Fibroblast of the aortic adventitia (primary cell): ENCODE measurements at regions not wholly inside any gene's neighbourhood (a gene's known extent, or its start where the extent isn't known, plus 50 kb on each side); places are given as distances from the start of the nearest gene placed in this dataset.

Experiments
- DNase-seq: peaks from one replicate; pipeline ENCODE4 v3.0.0-alpha.2; 2010; ENCODE audit warnings: low read depth
- H3K4me3 ChIP-seq: 2 replicates; pipeline ENCODE4 v1.5.1; 2011; ENCODE audit warnings: low read depth, mild to moderate bottlenecking, control low read depth, low read length, moderate library complexity
- TF ChIP-seq, protein P1 (sequence below): IDR thresholded peaks from 2 replicates; pipeline ENCODE4 v1.5.1; 2011; ENCODE audit warnings: mild to moderate bottlenecking, low read length, control low read depth, inconsistent platforms; ENCODE audit not compliant: insufficient read depth

DNA sequence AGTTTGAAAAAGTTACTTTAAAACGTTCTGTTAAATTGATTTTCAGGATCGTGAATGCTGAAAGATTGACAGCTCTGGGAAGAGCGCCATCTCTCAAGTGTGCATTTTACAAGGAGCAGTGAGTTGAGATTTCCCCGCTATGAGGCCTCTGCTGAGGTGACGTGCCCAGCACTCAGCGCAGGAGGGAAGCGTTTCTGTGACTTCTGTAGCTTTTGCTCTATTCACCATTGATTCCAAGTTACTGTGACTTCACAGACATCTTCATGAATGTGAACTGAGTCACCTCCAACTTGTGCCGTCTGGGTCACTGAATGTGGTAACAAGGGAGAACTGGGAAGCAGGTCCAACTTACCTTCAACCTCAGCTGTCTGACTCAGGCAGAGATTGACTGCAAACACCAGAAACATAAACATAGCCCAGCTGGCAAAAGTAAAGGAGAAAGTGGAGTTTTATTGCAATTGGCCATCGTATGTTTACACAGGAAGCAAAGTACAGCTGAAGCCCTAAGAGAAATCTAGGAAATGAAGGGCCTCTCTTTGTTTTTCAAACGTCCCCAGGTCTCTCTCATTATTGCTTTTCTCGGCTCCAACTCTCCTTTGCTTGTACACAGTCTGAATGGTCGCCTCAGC lies 428.8 kb upstream of the CLINT1 start:
- TF ChIP-seq, protein P1, sequence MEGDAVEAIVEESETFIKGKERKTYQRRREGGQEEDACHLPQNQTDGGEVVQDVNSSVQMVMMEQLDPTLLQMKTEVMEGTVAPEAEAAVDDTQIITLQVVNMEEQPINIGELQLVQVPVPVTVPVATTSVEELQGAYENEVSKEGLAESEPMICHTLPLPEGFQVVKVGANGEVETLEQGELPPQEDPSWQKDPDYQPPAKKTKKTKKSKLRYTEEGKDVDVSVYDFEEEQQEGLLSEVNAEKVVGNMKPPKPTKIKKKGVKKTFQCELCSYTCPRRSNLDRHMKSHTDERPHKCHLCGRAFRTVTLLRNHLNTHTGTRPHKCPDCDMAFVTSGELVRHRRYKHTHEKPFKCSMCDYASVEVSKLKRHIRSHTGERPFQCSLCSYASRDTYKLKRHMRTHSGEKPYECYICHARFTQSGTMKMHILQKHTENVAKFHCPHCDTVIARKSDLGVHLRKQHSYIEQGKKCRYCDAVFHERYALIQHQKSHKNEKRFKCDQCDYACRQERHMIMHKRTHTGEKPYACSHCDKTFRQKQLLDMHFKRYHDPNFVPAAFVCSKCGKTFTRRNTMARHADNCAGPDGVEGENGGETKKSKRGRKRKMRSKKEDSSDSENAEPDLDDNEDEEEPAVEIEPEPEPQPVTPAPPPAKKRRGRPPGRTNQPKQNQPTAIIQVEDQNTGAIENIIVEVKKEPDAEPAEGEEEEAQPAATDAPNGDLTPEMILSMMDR = no peak
- peak; percentile 61 for DNase-seq
- no peak overlapping the region for H3K4me3 ChIP-seq

DNA sequence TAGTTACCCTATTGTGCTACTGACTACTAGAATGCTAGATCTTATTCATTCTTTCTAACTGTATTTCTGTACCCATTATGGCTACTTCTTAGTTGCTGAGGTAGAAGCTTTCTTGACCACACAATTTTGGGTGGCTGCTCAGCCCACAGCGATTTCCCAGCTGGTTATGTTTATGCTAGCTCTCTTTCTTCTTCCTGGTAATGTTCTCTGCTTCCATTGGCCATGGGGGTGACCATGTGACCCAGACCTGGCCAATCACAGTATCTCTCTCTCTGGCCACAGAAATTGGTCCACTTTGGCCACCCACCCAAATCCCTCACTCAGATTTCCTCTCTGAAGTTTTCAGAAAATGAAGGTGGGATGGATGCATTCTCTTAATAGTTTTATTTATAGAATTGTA lies 427.9 kb upstream of the CLINT1 start:
- DNase-seq = no peak
- no peak overlapping the region for H3K4me3 ChIP-seq
- TF ChIP-seq, protein P1 = no peak

DNA sequence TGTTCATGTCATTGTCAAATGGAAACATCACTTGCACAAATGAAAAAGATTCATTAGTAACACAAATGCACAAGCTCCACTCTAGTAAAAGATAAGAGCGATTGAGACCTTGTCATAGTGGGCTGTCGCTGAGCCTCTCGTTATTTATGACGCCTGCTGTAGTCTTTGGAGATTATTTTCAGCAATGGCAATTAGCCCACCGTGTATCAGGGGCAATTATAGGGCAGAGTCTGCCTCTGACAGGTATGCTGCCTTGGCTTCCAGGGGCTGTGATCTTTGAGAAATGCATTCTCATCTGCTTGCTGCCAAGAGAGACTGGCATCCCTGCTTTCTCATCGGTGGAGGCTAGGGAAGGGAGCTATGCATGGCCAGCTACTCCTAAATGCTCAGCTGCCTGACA lies 426.8 kb upstream of the CLINT1 start:
- no peak for DNase-seq
- TF ChIP-seq, protein P1 = no peak
- H3K4me3 ChIP-seq = no peak overlapping the region

DNA sequence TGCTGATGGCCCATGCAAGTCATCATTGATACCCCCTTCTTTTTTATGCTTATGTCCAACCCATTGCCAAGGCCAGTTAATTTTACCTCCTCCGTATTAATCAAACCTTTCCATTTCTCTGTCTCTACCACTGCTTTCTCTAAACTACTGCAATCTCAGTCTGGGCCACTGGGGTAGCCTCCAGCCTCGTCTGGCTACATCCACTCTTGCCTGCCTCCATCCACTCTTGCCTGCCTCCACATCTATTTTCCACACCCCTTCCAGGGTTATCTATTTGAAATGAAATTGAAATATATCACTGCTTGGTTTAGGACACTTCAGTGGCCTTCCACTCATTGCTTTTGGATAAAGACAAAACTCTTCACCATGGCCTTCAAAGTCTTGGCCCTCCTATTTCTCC lies 425.3 kb upstream of the CLINT1 start:
- H3K4me3 ChIP-seq = no peak overlapping the region
- no peak for DNase-seq
- TF ChIP-seq, protein P1 = no peak

DNA sequence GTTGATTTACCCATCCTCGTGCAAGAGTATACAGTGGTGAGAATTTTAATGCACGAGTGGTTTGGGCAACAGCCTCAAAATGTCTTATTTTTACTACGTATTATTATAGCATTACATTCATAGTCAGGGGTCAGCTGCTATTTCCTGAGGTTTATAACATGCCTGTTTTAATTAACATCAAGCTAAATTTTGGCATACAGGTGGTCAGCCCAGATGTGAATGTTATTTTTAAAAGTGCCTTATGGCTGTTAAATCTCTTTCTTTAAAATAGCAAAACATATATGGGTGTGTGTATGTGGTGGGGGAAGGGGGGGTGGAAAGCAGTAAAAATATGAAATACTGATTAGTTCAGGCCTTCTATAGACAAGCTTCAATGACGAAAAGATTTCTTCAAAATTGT lies 424.5 kb upstream of the CLINT1 start:
- no peak for DNase-seq
- no peak overlapping the region for H3K4me3 ChIP-seq

DNA sequence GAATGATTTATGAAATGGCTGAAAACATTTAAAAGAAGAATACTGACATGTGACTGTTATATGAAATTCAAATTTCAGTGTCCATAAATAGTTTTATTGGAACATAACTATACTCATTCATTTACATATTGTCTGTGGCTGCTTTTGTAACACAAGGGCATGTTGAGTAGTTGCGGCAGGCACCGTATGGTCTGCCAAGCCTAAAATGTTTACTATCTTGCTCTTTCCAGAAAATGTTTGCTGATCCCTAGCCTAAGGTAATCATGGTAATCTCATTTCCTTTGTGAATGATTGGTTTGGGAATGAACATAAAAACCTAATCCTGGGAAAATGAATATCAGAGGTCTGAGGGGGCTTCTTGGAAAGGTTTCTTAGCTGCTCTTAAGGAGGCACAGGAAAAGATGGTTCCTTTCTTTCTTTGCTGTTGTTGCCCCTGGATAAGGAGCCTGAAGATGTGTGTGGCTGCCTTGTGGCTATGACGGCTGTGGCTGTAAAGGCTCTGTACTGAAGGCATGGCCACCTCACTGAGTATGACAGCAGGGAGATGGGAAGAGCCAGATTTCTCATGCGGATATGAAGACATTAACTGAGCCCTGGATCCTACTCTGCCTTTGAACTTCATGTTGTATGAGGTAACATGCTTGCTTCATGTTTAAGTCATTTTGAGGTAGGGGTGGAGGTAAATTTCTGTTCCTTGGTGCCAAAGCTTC lies 419.4 kb upstream of the CLINT1 start:
- DNase-seq = no peak

More for the DNA sequence above, 424.5 kb upstream of the CLINT1 start:
- TF ChIP-seq, protein P1 = no peak

More for the DNA sequence above, 419.4 kb upstream of the CLINT1 start:
- H3K4me3 ChIP-seq = no peak overlapping the region
- TF ChIP-seq, protein P1 = no peak
